LHCN-M2 (cell line): ENCODE measurements at regions not wholly inside any gene's neighbourhood (a gene's known extent, or its start where the extent isn't known, plus 50 kb on each side); places are given as distances from the start of the nearest gene placed in this dataset.
A peak's percentile ranks its signal among the peaks of the same experiment; 100 is the strongest.

ENCODE experiments used
- DNase-seq: peaks from one replicate; pipeline ENCODE4 v3.0.0-alpha.2; 2012; ENCODE audit warnings: low read depth

DNA sequence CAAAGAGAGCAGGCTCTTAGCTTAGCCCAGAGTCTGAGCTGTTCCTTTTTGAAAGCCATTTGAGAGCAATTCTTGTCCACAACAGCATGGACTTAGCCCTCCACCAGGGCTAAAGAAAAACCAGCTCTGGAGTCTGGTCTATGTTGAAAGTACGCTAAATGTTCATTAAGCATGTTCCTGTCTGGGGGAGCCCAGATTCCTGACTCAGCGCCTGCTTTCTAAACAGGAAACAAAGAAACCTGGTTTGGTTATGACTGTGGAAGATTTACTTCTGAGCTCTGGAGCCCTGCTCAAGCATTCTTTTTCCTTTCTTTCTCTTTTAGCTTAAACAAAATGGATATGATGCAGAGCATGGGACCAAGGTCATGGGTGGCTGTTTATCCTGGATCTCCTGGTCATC lies 279.8 kb downstream of the RBM43 start:
- DNase-seq, result no peak

DNA sequence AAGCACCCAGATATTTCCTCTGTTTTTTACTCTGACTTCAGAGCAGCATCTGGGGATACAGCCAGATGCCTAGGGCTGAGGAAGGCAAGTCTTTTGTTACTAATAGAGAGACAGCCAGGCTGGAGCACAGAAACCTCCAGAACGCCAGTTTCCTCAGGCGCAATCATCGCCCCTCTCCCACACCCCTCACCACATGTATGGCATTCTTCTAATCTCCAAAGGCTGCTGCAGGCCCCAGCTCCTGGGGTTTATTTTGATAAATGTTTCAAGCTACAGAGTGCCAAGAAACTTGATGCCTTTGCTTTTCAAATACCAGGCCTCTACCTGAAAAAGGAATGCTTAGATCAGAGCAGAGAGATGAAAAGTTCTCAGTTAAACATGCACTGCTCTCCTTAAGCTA lies 283.6 kb downstream of the RBM43 start:
- no peak for DNase-seq

- no peak for DNase-seq
Measured at GRCh38 chr2:150977296-150977695, 284.4 kb downstream of the RBM43 start.

DNA sequence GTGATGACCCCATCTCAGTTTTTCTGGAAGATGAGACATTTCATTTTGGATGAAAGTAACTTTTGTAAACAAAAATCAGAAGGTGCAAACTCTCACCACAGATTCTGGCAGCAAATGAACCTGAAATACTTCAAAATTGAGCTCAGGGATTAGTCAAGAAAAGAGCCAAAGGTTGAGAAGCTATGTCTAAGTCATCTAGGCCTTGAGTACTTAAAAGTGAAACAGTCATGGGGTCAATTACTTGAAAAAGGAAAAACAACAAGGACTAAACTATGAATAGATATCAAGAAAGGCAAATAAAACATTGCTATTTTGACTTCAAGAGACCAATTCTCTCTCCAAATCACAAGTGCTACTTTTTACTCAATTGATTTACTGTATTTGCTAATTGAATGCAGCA lies 285.1 kb downstream of the RBM43 start:
- DNase-seq, result no peak

DNA sequence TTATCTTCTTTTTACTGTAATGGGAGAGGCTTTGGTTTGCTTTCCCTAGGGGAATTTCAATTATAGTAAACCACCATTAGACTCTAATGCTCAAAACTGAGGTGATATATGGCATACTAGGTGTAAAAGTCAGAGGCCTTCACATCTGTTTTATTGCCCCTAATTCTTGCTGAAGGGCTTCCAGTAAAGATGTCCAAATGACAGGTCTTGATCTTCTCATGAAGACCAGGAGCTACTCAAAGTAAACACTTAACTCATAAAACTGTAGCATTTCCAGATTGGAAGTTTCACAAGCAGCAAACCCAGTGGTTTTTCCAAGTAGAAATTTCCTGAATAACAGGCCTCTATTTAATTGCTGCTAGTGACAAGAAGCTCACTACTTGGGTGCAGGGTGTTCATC lies 286.8 kb downstream of the RBM43 start:
- DNase-seq, result no peak

GRCh38 chr2:150974234-150974633 lies 287.4 kb downstream of the RBM43 start:
- DNase-seq, result no peak

- DNase-seq, result no peak
Measured at GRCh38 chr2:150971910-150972309, 289.8 kb downstream of the RBM43 start.

GRCh38 chr2:150963336-150963735 lies 298.3 kb downstream of the RBM43 start:
- no peak for DNase-seq

GRCh38 chr2:150955231-150955630 lies 306.4 kb downstream of the RBM43 start:
- no peak for DNase-seq

- DNase-seq, result no peak
Measured at GRCh38 chr2:150946831-150947230, 314.8 kb downstream of the RBM43 start.

GRCh38 chr2:150944315-150944714 lies 317.3 kb downstream of the RBM43 start:
- no peak for DNase-seq

DNA sequence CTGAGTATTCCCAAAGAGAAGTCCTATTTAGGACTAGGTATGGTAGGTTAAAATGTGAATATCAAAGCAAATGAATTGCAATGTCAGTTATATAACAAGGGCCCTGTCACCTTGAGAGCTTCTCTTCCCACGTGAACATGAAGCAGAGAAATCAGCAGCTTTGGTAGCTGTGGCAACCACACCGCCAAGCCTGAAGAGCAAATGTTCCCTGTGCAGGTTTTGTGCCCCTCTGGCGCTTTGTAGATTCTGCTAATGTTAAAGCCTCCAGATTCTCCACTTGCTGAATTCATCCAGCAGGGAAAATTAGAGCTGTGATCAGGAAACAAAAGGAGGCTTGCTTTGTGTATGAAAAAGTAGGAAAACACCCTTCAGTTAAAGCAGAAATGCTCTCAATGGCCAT lies 322.6 kb downstream of the RBM43 start:
- no peak for DNase-seq

GRCh38 chr2:150938527-150938926 lies 323.1 kb downstream of the RBM43 start:
- DNase-seq, result no peak

DNA sequence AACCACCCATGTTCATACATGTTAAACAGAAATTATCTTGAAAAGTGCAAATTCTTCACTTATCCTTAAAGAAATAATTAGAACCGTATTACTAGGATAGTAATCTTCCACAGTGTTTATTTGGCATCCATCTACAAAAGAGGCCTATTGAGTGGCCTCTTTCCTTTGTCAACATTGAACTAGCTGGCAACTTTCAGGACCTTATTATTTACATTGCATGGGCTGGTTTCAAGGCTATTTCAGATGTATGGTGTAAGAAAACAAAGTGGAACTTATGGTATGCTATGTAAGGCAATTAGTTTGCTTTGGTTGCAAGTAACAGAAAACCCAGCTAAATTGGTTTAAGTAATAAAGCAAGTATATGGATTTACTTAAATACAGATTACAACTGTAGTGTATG lies 324.6 kb downstream of the RBM43 start:
- no peak for DNase-seq

- DNase-seq, result no peak
Measured at GRCh38 chr2:150931451-150931850, 330.2 kb downstream of the RBM43 start.

GRCh38 chr2:150925611-150926010 lies 336.1 kb downstream of the RBM43 start:
- no peak for DNase-seq

- DNase-seq, result no peak
Measured at GRCh38 chr2:150924878-150925277, 336.8 kb downstream of the RBM43 start.

DNA sequence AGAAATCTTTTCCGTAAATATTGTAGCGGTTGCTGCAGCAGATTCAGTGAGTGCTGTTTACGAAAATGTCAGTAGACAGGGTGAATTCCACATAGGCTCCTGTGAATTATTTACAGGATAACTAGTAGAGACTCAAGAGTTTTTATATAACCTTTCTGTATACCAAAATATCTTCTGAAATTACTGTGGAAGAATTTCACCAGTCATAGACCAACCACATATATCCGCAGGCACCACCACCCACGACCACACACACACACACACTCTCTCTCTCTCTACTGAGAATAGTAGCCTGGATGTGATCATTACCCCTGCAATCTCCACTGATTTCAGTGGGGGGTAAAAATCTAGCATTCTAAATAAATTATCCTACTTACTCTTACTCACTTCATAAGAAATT lies 341.8 kb downstream of the RBM43 start:
- peak; percentile 22 for DNase-seq

- no peak for DNase-seq
Measured at GRCh38 chr2:150917961-150918713, 343.5 kb downstream of the RBM43 start.

GRCh38 chr2:150916467-150917396 lies 344.9 kb downstream of the RBM43 start:
- DNase-seq, result peak; percentile 42

GRCh38 chr2:150911766-150912280 lies 349.8 kb downstream of the RBM43 start:
- peak; percentile 90 for DNase-seq

- peak; percentile 21 for DNase-seq
Measured at GRCh38 chr2:150909613-150910012, 352.1 kb downstream of the RBM43 start.

- DNase-seq, result no peak
Measured at GRCh38 chr2:150909090-150909489, 352.6 kb downstream of the RBM43 start.
